CD14-positive monocyte (primary cell): ENCODE measurements at regions not wholly inside any gene's neighbourhood (a gene's known extent, or its start where the extent isn't known, plus 50 kb on each side); places are given as distances from the start of the nearest gene placed in this dataset.

ENCODE experiments used
- DNase-seq, 3 donors: peaks; one replicate each; pipeline ENCODE4 v3.0.0-alpha.2; 2011 to 2022
- H2AFZ ChIP-seq: 2 replicates; pipeline ENCODE4 v1.6.0; 2012; ENCODE audit warnings: mild to moderate bottlenecking, low read depth, low read length, inconsistent platforms; ENCODE audit not compliant: insufficient read depth, poor library complexity, severe bottlenecking
- H3K27ac ChIP-seq, 2 donors: 1 replicate in 1 of 2; 2 replicates in 1 of 2; pipeline ENCODE4 v1.5.1; 2012 to 2013; ENCODE audit warnings: low read length in 2 of 2, control low read depth in 1 of 2, inconsistent platforms in 1 of 2, low read depth in 1 of 2, mild to moderate bottlenecking in 1 of 2
- H3K27me3 ChIP-seq, 2 donors: one replicate each; pipeline versions ENCODE4 v1.6.0 to v1.6.1; 2011 to 2013; ENCODE audit warnings: low read length in 2 of 2; ENCODE audit not compliant: control insufficient read depth in 2 of 2, insufficient read depth in 2 of 2
- H3K36me3 ChIP-seq, 2 donors: replicated peaks in 1 of 2; 1 replicate in 1 of 2; 2 replicates in 1 of 2; pipeline versions ENCODE4 v1.5.1 to v1.6.1; 2012 to 2013; ENCODE audit warnings: low read length in 2 of 2, control low read depth in 1 of 2, inconsistent platforms in 1 of 2, mild to moderate bottlenecking in 1 of 2; ENCODE audit not compliant: insufficient read depth in 2 of 2, control insufficient read depth in 1 of 2
- H3K4me1 ChIP-seq, 2 donors: 1 replicate in 1 of 2; 2 replicates in 1 of 2; pipeline versions ENCODE4 v1.5.1 to v1.6.1; 2012 to 2013; ENCODE audit warnings: low read length in 2 of 2, control low read depth in 1 of 2, inconsistent platforms in 1 of 2, mild to moderate bottlenecking in 1 of 2, moderate library complexity in 1 of 2; ENCODE audit not compliant: insufficient read depth in 2 of 2, control insufficient read depth in 1 of 2
- H3K4me2 ChIP-seq: replicated peaks from 2 replicates; pipeline ENCODE3; 2012; ENCODE audit warnings: low read length, moderate library complexity, mild to moderate bottlenecking; ENCODE audit not compliant: poor library complexity, severe bottlenecking; ENCODE audit errors: extremely low read depth
- H3K4me3 ChIP-seq, 3 experiments: fragments of 200-600 bp in 1 of 3; sonication (generic) in 1 of 3; replicated peaks in 1 of 3; 1 replicate in 2 of 3; 2 replicates in 1 of 3; pipeline ENCODE4 v1.5.1; 2011 to 2013; ENCODE audit warnings: low read length in 3 of 3, mild to moderate bottlenecking in 3 of 3, control low read depth in 2 of 3, low read depth in 2 of 3, inconsistent platforms in 1 of 3, moderate library complexity in 1 of 3
- H3K79me2 ChIP-seq: 2 replicates; pipeline ENCODE4 v1.6.0; 2012; ENCODE audit warnings: mild to moderate bottlenecking, control low read depth, inconsistent platforms, low read length, moderate library complexity; ENCODE audit not compliant: insufficient read depth
- H3K9ac ChIP-seq: 2 replicates; pipeline ENCODE4 v1.6.0; 2017; ENCODE audit warnings: low read length, mild to moderate bottlenecking; ENCODE audit not compliant: insufficient read depth, poor library complexity, severe bottlenecking
- H3K9me3 ChIP-seq, 2 donors: replicated peaks in 1 of 2; 1 replicate in 1 of 2; 2 replicates in 1 of 2; pipeline versions ENCODE4 v1.5.1 to v1.6.1; 2012 to 2013; ENCODE audit warnings: low read length in 2 of 2, control low read depth in 1 of 2; ENCODE audit not compliant: control insufficient read depth in 1 of 2, insufficient read depth in 1 of 2
- H4K20me1 ChIP-seq: 2 replicates; pipeline ENCODE4 v1.6.0; 2012; ENCODE audit warnings: mild to moderate bottlenecking, low read length, control low read depth, moderate library complexity; ENCODE audit not compliant: insufficient read depth
- H3K27ac Mint-ChIP-seq, 7 donors: one replicate each; pipeline ENCODE4 v1.8.0; 2020; ENCODE audit warnings: mild to moderate bottlenecking in 7 of 7, mixed read lengths in 7 of 7, moderate library complexity in 6 of 7, inconsistent platforms in 2 of 7
- H3K27me3 Mint-ChIP-seq, 3 donors: one replicate each; pipeline ENCODE4 v1.8.0; 2021 to 2022; ENCODE audit warnings: low read depth in 3 of 3, mild to moderate bottlenecking in 3 of 3, mixed read lengths in 3 of 3, moderate library complexity in 3 of 3, inconsistent platforms in 1 of 3
- H3K36me3 Mint-ChIP-seq, 2 donors: one replicate each; pipeline ENCODE4 v1.8.0; 2020; ENCODE audit warnings: mixed read lengths in 2 of 2, inconsistent platforms in 1 of 2, mild to moderate bottlenecking in 1 of 2
- H3K4me1 Mint-ChIP-seq: one replicate; pipeline ENCODE4 v1.8.0; 2020; ENCODE audit warnings: mild to moderate bottlenecking, mixed read lengths
- H3K4me3 Mint-ChIP-seq, 2 donors: one replicate each; pipeline ENCODE4 v1.8.0; 2020; ENCODE audit warnings: mild to moderate bottlenecking in 2 of 2, mixed read lengths in 2 of 2, moderate library complexity in 1 of 2
- H3K9me3 Mint-ChIP-seq, 7 donors: one replicate each; pipeline ENCODE4 v1.8.0; 2020 to 2022; ENCODE audit warnings: mixed read lengths in 7 of 7, mild to moderate bottlenecking in 6 of 7, moderate library complexity in 6 of 7, inconsistent platforms in 2 of 7
- CTCF ChIP-seq: fragments of 200-600 bp; IDR thresholded peaks from one replicate; pipeline ENCODE4 v1.8.0; 2022; ENCODE audit warnings: antibody characterized with exemption, mild to moderate bottlenecking
- WGBS: methylation state at CpG from one replicate; pipeline ENCODE4 v1.1.5; 2013; ENCODE audit warnings: missing lambda C conversion rate; ENCODE audit not compliant: insufficient coverage; 5-methylcytosine and 5-hydroxymethylcytosine counted together
- intact Hi-C, 2 donors: fragments of 100-400 bp; cut with micrococcal nuclease; formaldehyde crosslinking; loops; one replicate each; pipeline versions ENCODE4 v1.15.0 to v1.15.1; 2023

DNA sequence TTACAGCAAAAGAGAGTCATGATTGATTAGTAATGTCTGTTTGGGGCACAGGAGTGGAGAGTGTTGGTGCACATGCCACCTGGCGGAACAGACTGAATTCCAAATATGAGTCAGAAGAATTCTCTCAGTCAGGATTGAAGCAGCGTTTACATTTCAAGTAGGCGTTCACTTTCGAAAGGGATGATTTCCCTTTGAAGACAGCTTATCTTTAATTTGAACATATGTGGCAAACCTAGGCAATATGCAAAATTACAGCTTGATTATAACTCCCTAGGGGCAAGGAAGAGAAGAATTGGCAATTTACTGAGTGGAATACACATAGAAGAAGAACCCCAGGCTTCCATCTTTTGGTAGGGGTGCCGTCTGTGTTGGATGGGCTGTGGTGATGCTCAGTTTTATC is 235.8 kb downstream of the HAPSTR1 start:
- H3K4me1 Mint-ChIP-seq, result peaks cover 5% of the 10 kb centered on the region
- peak overlapping the region in 1 of 7 donors; percentile 37 for H3K27ac Mint-ChIP-seq
- peaks cover 0 to 9% (median 2%) of the 10 kb centered on the region in 7 donors for H3K9me3 Mint-ChIP-seq
- Histone ChIP-seq H3K79me2 (no peaks in the 10 kb centered on the region), H3K4me3 (no peak overlapping the region), H3K4me2 (no peak overlapping the region), H3K9me3 (no peaks in the 10 kb centered on the region), H3K27ac (no peak overlapping the region), H3K27me3 (no peaks in the 10 kb centered on the region), H3K36me3 (no peaks in the 10 kb centered on the region), H2AFZ (no peak overlapping the region), H3K4me1 (no peaks in the 10 kb centered on the region), H3K9ac (no peak overlapping the region), H4K20me1 (no peaks in the 10 kb centered on the region)
- intact Hi-C loops, result no loop called here
- WGBS, result 94% methylated on average over 5 of the region's 5 CpGs
- DNase-seq, result no peak
- H3K4me3 Mint-ChIP-seq, result no peak overlapping the region
- peaks cover 2 to 10% (median 2%) of the 10 kb centered on the region in 3 donors for H3K27me3 Mint-ChIP-seq
- no peak for TF ChIP-seq CTCF
- H3K36me3 Mint-ChIP-seq, result no peaks in the 10 kb centered on the region

- H3K9me3 ChIP-seq, result no peaks in the 10 kb centered on the region
- intact Hi-C loops, result no loop called here
- H3K4me1 ChIP-seq, result no peaks in the 10 kb centered on the region
- WGBS, result 76% methylated on average over 4 of the region's 4 CpGs
- no peaks in the 10 kb centered on the region for H4K20me1 ChIP-seq
- H3K4me2 ChIP-seq, result no peak overlapping the region
- peaks cover 0 to 9% (median 3%) of the 10 kb centered on the region in 7 donors for H3K9me3 Mint-ChIP-seq
- no peak overlapping the region for H2AFZ ChIP-seq
- H3K27ac ChIP-seq, result no peak overlapping the region
- H3K4me3 ChIP-seq, result no peak overlapping the region
- no peak for DNase-seq
- no peak for TF ChIP-seq CTCF
- H3K79me2 ChIP-seq, result no peaks in the 10 kb centered on the region
- H3K27ac Mint-ChIP-seq, result no peak overlapping the region
- H3K9ac ChIP-seq, result no peak overlapping the region
- H3K4me1 Mint-ChIP-seq, result no peaks in the 10 kb centered on the region
- peaks cover 2 to 6% (median 2%) of the 10 kb centered on the region in 3 donors for H3K27me3 Mint-ChIP-seq
- H3K4me3 Mint-ChIP-seq, result no peak overlapping the region
- H3K36me3 Mint-ChIP-seq, result no peaks in the 10 kb centered on the region
- H3K27me3 ChIP-seq, result no peaks in the 10 kb centered on the region
- H3K36me3 ChIP-seq, result no peaks in the 10 kb centered on the region
These were observed 237.0 kb downstream of the HAPSTR1 start for GRCh38 chr16:9328411-9328810.
